Caco-2 (cell line): ENCODE measurements at regions not wholly inside any gene's neighbourhood (a gene's known extent, or its start where the extent isn't known, plus 50 kb on each side); places are given as distances from the start of the nearest gene placed in this dataset.

Source experiments
- BruUV-seq: library from RNA; stranded (reverse); fragments of 400-500 nt; replicated peaks from 2 replicates; lab custom pipeline; 2021; lab: Mats Ljungman, UMichigan
- CTCF ChIA-PET: fragments of 300-600 bp; sonication (Branson Sonifier 250); formaldehyde crosslinking; loops from one replicate; lab custom pipeline; 2022; ENCODE audit warnings: antibody characterized with exemption; lab: Charles Lee
- POLR2A ChIA-PET: fragments of 300-600 bp; sonication (Branson Sonifier 250); formaldehyde crosslinking; loops from one replicate; lab custom pipeline; 2022; ENCODE audit warnings: antibody characterized with exemption; lab: Charles Lee
- DNase-seq, 2 experiments: peaks; one replicate each; pipeline versions ENCODE4 v3.0.0 to v3.0.0-alpha.2; 2020 to 2022
- H3K27me3 ChIP-seq: replicated peaks from 2 replicates; pipeline ENCODE4 v1.6.0; 2011; ENCODE audit warnings: low read length; ENCODE audit not compliant: control insufficient read depth, insufficient read depth
- H3K36me3 ChIP-seq: 2 replicates; pipeline ENCODE4 v1.5.1; 2011; ENCODE audit warnings: low read length; ENCODE audit not compliant: control insufficient read depth, insufficient read depth
- H3K4me1 ChIP-seq: fragments of 250-450 bp; sonication (Bioruptor Pico); 2 replicates; pipeline ENCODE4 v1.5.1; 2020; ENCODE audit warnings: mild to moderate bottlenecking
- H3K4me3 ChIP-seq: 2 replicates; pipeline ENCODE4 v1.5.1; 2011; ENCODE audit warnings: low read depth, mild to moderate bottlenecking, control low read depth, low read length
- H3K9me3 ChIP-seq: fragments of 250-450 bp; sonication (Bioruptor Pico); 2 replicates; pipeline ENCODE4 v1.5.1; 2020; ENCODE audit warnings: mild to moderate bottlenecking, moderate library complexity
- H3K27ac Mint-ChIP-seq: one replicate; pipeline ENCODE4 v1.8.0; 2022; ENCODE audit warnings: mixed read lengths; ENCODE audit not compliant: unreplicated experiment
- H3K27me3 Mint-ChIP-seq: one replicate; pipeline ENCODE4 v1.8.0; 2022; ENCODE audit warnings: mixed read lengths; ENCODE audit not compliant: insufficient read depth, unreplicated experiment
- H3K36me3 Mint-ChIP-seq: one replicate; pipeline ENCODE4 v1.8.0; 2022; ENCODE audit warnings: mild to moderate bottlenecking, mixed read lengths; ENCODE audit not compliant: insufficient read depth, unreplicated experiment
- H3K4me1 Mint-ChIP-seq: one replicate; pipeline ENCODE4 v1.8.0; 2022; ENCODE audit warnings: low read depth, mixed read lengths; ENCODE audit not compliant: unreplicated experiment
- H3K4me3 Mint-ChIP-seq: one replicate; pipeline ENCODE4 v1.8.0; 2022; ENCODE audit warnings: mild to moderate bottlenecking, moderate library complexity, mixed read lengths; ENCODE audit not compliant: unreplicated experiment
- H3K9me3 Mint-ChIP-seq: one replicate; pipeline ENCODE4 v1.8.0; 2022; ENCODE audit warnings: mixed read lengths; ENCODE audit not compliant: unreplicated experiment
- CTCF ChIP-seq, 2 experiments: fragments of 200-600 bp in 1 of 2; IDR thresholded peaks; 1 replicate in 1 of 2; 2 replicates in 1 of 2; pipeline versions ENCODE4 v1.5.1 to v1.8.0; 2011 to 2022; ENCODE audit warnings: antibody characterized with exemption in 1 of 2, control low read depth in 1 of 2, inconsistent platforms in 1 of 2, low read depth in 1 of 2, low read length in 1 of 2, mild to moderate bottlenecking in 1 of 2, moderate library complexity in 1 of 2; ENCODE audit not compliant: insufficient read depth in 1 of 2, severe bottlenecking in 1 of 2, unreplicated experiment in 1 of 2
- intact Hi-C: fragments of 100-400 bp; cut with micrococcal nuclease; formaldehyde crosslinking; loops from one replicate; pipeline ENCODE4 v1.10.0; 2022; ENCODE audit not compliant: unreplicated experiment

GRCh38 chr1:98197356-98197755 lies 276.5 kb upstream of the DPYD start:
- DNase-seq: no peak
- TF ChIP-seq CTCF (IDR thresholded peaks at IDR 0.05; ENCODE audit: insufficient read depth in 1 of 2, low read depth in 1 of 2, low read length in 1 of 2, severe bottlenecking in 1 of 2, unreplicated experiment in 1 of 2): no peak
- ChIA-PET POLR2A (no interaction called here), CTCF (no interaction called here)
- Histone ChIP-seq H3K4me3 (no peak overlapping the region), H3K27me3 (no peaks in the 10 kb centered on the region), H3K9me3 (no peaks in the 10 kb centered on the region), H3K4me1 (no peaks in the 10 kb centered on the region), H3K36me3 (no peaks in the 10 kb centered on the region)
- Mint-ChIP-seq H3K27me3 (no peaks in the 10 kb centered on the region), H3K36me3 (no peaks in the 10 kb centered on the region), H3K4me3 (no peak overlapping the region), H3K27ac (no peak overlapping the region), H3K9me3 (peaks cover 46% of the 10 kb centered on the region), H3K4me1 (peaks cover 17% of the 10 kb centered on the region)
- intact Hi-C loops: no loop called here
- no TSS peak for BruUV-seq

GRCh38 chr1:98196012-98196411 lies 275.2 kb upstream of the DPYD start:
- Mint-ChIP-seq H3K27ac (no peak overlapping the region), H3K9me3 (peaks cover 35% of the 10 kb centered on the region), H3K4me3 (no peak overlapping the region), H3K27me3 (no peaks in the 10 kb centered on the region), H3K36me3 (no peaks in the 10 kb centered on the region), H3K4me1 (peaks cover 10% of the 10 kb centered on the region)
- Histone ChIP-seq H3K27me3 (no peaks in the 10 kb centered on the region), H3K4me3 (no peak overlapping the region), H3K9me3 (no peaks in the 10 kb centered on the region), H3K36me3 (no peaks in the 10 kb centered on the region), H3K4me1 (no peaks in the 10 kb centered on the region)
- DNase-seq: no peak
- CTCF ChIA-PET: no interaction called here
- POLR2A ChIA-PET: no interaction called here
- BruUV-seq: no TSS peak
- no peak for TF ChIP-seq CTCF (IDR thresholded peaks at IDR 0.05; ENCODE audit: insufficient read depth in 1 of 2, low read depth in 1 of 2, low read length in 1 of 2, severe bottlenecking in 1 of 2, unreplicated experiment in 1 of 2)
- intact Hi-C loops: no loop called here

GRCh38 chr1:98188774-98189173 lies 267.9 kb upstream of the DPYD start:
- Mint-ChIP-seq H3K4me3 (no peak overlapping the region), H3K36me3 (no peaks in the 10 kb centered on the region), H3K27me3 (no peaks in the 10 kb centered on the region), H3K4me1 (no peaks in the 10 kb centered on the region), H3K9me3 (peaks cover 29% of the 10 kb centered on the region), H3K27ac (no peak overlapping the region)
- BruUV-seq: no TSS peak
- ChIA-PET CTCF (no interaction called here), POLR2A (no interaction called here)
- Histone ChIP-seq H3K36me3 (no peaks in the 10 kb centered on the region), H3K4me3 (no peak overlapping the region), H3K27me3 (no peaks in the 10 kb centered on the region), H3K9me3 (no peaks in the 10 kb centered on the region), H3K4me1 (no peaks in the 10 kb centered on the region; the same call in 1 of the 2 replicates)
- intact Hi-C loops: loop anchor here (10.0 kb wide), 1 partner anchor 184 kb away; no protein-coding TSS in a partner anchor
- no peak for TF ChIP-seq CTCF (IDR thresholded peaks at IDR 0.05; ENCODE audit: insufficient read depth in 1 of 2, low read depth in 1 of 2, low read length in 1 of 2, severe bottlenecking in 1 of 2, unreplicated experiment in 1 of 2)
- DNase-seq: no peak
